PC-3 (cell line): ENCODE measurements at regions not wholly inside any gene's neighbourhood (a gene's known extent, or its start where the extent isn't known, plus 50 kb on each side); places are given as distances from the start of the nearest gene placed in this dataset.

ENCODE experiments used
- EZH2 ChIP-seq: fragments of 300-600 bp; sonication (generic); IDR thresholded peaks from one replicate; pipeline ENCODE4 v1.6.1; 2017; ENCODE audit warnings: antibody characterized with exemption, mild to moderate bottlenecking, low read length; ENCODE audit not compliant: unreplicated experiment
- EZH2phosphoT487 ChIP-seq: fragments of 300-600 bp; sonication (generic); IDR thresholded peaks from 2 replicates; pipeline ENCODE4 v1.6.1; 2018; ENCODE audit warnings: mild to moderate bottlenecking, antibody characterized with exemption, low read length, borderline replicate concordance
- TF ChIP-seq, protein P1 (sequence below): fragments of 300-600 bp; sonication (generic); conservative IDR thresholded peaks from 2 replicates; pipeline ENCODE4 v1.5.1; 2017; ENCODE audit warnings: antibody characterized with exemption, low read depth, mild to moderate bottlenecking, low read length

- TF ChIP-seq EZH2 (no peak), EZH2phosphoT487 (no peak)
- TF ChIP-seq, protein P1, sequence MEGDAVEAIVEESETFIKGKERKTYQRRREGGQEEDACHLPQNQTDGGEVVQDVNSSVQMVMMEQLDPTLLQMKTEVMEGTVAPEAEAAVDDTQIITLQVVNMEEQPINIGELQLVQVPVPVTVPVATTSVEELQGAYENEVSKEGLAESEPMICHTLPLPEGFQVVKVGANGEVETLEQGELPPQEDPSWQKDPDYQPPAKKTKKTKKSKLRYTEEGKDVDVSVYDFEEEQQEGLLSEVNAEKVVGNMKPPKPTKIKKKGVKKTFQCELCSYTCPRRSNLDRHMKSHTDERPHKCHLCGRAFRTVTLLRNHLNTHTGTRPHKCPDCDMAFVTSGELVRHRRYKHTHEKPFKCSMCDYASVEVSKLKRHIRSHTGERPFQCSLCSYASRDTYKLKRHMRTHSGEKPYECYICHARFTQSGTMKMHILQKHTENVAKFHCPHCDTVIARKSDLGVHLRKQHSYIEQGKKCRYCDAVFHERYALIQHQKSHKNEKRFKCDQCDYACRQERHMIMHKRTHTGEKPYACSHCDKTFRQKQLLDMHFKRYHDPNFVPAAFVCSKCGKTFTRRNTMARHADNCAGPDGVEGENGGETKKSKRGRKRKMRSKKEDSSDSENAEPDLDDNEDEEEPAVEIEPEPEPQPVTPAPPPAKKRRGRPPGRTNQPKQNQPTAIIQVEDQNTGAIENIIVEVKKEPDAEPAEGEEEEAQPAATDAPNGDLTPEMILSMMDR: no peak
These were observed 519.9 kb upstream of the TNP1 start for GRCh38 chr2:217379807-217380206.
